GM19351 (cell line): ENCODE measurements at regions not wholly inside any gene's neighbourhood (a gene's known extent, or its start where the extent isn't known, plus 50 kb on each side); places are given as distances from the start of the nearest gene placed in this dataset.
A peak's percentile ranks its signal among the peaks of the same experiment; 100 is the strongest.
"Not testable (repeated sequence)": the region's sequence is repeated elsewhere in the genome, so short reads cannot be mapped to it uniquely, and the experiment has no call there.

Source experiments
- ATAC-seq: cut with Tn5 transposase; IDR thresholded peaks from one replicate; pipeline ENCODE4 v1.9.1; 2021; ENCODE audit warnings: mild to moderate bottlenecking, moderate library complexity; ENCODE audit not compliant: unreplicated experiment

DNA sequence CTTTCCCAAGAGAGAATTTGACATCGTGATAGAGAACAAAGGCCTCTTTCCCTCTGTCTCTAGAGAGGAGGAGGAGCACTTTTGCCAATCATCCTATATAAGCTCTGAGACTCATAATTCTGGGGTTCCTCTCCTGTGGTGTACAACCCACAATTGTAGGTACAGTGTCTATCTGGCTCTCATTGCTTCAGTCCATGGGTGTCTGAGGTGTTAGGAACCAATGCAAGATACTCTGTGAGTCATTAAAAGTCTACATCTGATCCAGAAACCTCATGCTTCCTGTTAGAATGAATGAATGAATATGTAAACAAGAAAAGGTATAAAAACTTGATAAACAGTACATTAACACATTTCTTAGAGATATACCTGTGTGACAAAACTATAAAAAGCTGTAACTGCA is 356.7 kb downstream of the QKI start:
- no peak for ATAC-seq

- no peak for ATAC-seq
These were observed 354.4 kb downstream of the QKI start for GRCh38 chr6:163768905-163769304.

- no peak for ATAC-seq
These were observed 352.4 kb downstream of the QKI start for GRCh38 chr6:163766936-163767335.

DNA sequence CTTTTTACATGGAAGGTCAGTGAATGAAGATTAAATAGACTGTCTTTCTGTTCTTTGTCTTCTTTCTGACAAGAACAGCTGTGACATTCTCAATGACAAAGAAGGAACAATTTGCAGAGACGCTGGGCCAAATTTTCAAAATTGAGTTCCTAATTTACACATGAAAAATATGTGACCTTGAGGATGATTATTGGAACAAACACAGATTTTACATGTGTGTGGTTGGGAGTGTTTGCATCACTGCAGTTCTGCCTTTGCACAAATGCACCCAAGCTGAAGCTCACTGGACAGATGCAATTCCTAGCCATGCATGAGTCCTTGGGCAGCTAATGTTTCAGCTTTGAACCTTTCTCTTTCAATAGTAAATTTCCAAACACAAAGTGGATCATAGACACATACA is 350.8 kb downstream of the QKI start:
- ATAC-seq = no peak

DNA sequence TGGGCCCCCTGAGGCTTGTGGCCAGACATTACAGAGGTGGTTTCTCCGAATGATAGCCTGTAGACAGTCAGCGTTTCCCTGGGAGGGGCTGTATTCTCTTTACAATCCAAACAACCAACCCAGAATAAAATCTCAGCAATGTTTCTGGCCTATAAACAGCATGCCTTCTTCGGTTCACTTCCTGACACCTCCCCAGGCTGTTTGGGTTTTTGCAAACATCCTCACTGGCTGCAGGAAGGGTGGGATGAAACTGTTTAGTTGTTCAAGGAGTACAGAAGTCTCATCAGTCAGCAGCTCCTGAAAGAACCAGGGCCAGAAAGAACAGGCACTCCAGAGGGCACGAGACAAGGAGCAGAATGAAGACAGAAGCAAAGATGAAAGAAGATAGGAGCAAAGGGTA is 350.0 kb downstream of the QKI start:
- no peak for ATAC-seq

DNA sequence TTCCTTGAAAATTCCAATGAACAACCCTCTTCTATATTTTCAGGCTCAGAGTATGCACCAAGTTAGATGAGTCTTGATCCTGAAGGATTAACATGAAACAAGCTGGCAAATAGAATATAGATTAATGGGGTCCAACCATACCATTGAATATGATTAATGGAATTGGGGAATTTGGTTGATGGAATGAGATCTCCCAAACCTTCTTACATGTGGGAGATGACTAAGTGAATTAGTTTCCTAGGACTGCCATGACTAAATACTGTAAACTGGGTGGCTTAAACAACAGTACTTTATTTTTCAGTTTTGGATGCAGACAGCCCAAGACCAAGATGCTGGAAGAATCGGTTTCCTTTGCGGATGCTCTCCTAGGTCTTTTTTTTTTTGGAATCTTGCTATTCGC is 347.0 kb downstream of the QKI start:
- no peak for ATAC-seq

DNA sequence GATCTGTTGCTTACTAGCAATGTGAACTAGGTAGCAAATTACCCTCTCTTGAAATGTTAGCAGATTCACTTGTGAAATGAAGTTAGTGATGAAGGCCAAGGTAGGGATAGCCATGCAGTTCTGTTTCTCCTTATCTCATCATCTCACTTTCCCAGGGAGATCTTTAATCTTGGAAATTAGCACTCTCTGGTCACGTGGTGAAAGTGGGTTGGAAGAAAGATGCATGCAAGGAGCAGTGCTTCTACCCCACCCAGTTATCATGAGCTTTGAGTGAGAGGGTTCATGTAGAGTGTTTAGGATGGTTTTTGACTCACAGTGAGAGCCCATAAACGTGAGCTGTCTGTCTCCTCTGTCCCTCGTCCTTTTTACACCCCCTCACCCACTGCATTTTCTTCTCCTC is 346.3 kb downstream of the QKI start:
- ATAC-seq = no peak

- no peak for ATAC-seq
These were observed 345.0 kb downstream of the QKI start for GRCh38 chr6:163759542-163759941.

GRCh38 chr6:163757520-163757919 is 343.0 kb downstream of the QKI start:
- ATAC-seq = no peak

DNA sequence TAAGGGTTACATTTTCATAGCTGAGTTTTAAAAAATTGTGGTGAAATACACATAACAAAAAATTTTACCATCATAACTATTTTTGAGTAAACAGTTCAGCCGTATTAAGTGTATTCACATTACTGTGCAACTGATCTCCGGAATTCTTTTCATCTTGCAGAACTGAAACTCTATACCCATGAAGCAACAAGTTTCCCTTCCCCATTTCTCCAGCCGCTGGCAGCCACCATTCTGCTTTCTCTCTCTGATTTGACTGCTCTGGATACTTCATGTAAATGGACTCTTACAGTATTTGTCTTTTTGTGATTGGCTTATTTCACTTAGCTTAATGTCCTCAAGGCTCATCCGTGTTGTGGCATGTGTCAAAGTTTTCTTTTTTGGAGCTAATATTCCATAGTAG is 341.6 kb downstream of the QKI start:
- ATAC-seq = peak; percentile 100

- ATAC-seq = no peak
These were observed 340.3 kb downstream of the QKI start for GRCh38 chr6:163754866-163755265.

- no peak for ATAC-seq
These were observed 338.9 kb downstream of the QKI start for GRCh38 chr6:163753430-163753829.

- ATAC-seq = no peak
These were observed 337.9 kb downstream of the QKI start for GRCh38 chr6:163752446-163752845.

GRCh38 chr6:163751032-163751525 is 336.6 kb downstream of the QKI start:
- ATAC-seq = no peak

DNA sequence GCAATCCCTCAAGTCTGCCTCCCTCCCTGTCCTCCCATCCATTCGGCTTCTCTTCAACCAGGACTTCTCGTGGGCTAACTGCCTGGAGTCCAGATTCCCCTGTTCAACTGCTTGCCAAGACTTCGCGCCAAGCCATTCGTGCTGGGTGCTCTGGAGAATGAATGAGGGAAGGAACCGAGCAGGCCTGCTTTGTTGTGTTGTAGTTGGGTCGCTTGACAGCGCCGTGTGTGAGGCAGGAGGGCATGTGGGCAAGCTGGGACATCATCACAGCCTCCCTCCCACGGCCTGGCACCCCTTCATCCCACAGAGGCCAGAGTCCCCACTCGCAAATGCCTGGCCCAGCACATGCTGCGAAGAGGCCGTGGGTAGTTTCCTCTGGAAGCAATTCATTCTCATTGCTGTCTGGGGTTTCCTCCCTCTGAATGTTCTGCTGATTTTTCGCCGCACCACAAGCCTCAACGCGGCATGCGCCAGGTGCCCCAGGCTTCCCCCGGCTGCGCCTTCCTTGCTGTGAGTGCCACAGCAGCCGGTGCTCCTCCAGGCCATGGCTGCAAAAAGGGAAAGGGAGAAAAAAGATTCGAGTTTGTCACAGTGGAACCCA is 336.0 kb downstream of the QKI start:
- no peak for ATAC-seq

GRCh38 chr6:163748886-163749285 is 334.4 kb downstream of the QKI start:
- no peak for ATAC-seq

DNA sequence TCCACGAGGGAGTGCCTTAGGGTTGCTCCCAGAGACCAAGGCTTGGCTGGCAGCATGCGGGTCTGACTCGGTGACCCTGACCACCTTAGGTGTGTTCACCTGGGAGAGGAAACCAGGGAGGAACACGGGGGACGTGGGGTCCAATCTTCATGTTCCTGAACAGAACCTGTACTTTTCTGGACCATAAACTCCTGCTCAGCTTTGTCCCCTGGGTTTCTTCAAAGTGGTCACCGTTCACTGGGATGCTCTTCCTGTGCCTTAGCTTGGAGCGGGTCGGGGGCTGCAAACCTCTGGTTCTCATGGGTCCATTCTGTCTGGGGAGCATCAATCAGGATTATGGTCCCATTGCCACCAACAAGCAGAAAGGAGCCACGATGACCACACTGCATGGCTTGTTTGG is 333.5 kb downstream of the QKI start:
- ATAC-seq = no peak

GRCh38 chr6:163747058-163747457 is 332.5 kb downstream of the QKI start:
- not testable (repeated sequence) for ATAC-seq

GRCh38 chr6:163745536-163746400 is 331.2 kb downstream of the QKI start:
- ATAC-seq = no peak

DNA sequence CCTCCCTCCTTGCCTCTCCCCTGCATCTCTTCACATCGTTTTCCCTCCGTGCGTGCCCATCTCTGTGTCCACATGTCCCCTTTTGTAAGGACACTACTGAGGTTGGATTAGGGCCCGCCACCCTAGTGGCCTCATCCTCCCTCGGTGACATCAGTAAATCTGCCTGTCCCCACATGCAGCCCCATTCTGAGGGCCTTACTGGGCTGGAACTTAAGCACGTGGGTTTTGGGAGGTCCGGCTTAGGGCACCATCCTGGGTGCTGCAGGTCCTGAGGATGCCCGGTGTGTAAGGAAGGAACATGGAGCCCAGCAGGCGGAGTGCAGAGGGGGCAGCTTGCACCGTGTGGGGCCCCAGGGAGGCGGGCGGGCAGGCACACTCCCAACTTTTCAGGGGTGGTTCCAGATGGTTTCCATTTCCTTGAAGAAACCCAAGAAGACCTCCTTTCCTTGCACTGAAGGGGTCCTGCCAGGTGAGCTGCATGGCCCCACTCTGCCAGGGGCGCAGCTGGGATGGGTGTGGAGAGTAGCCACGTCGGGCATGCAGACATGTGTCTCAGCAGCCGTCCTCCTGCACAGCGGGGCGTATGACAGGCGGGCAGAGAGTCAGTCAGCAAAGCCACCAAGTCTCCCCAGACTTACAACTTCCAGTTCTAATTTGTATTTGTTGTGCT is 329.9 kb downstream of the QKI start:
- no peak for ATAC-seq

GRCh38 chr6:163743796-163744195 is 329.3 kb downstream of the QKI start:
- no peak for ATAC-seq
